ENCODE measurements at regions not wholly inside any gene's neighbourhood (a gene's known extent, or its start where the extent isn't known, plus 50 kb on each side); places are given as distances from the start of the nearest gene placed in this dataset.

- TF ChIP-seq NFRKB (IDR thresholded peaks at IDR 0.05) (no peak), FOXM1 (IDR thresholded peaks at IDR 0.05; ENCODE audit: borderline replicate concordance) (no peak)
These were observed 70.0 kb upstream of the FAM13C start for GRCh38 chr10:59432207-59432900.
